Vagina (tissue), 2 donors: ENCODE measurements at regions not wholly inside any gene's neighbourhood (a gene's known extent, or its start where the extent isn't known, plus 50 kb on each side); places are given as distances from the start of the nearest gene placed in this dataset.

Experiments
- CTCF ChIP-seq, 3 experiments: fragments of 450-650 bp in 2 of 3; fragments of 200-600 bp in 1 of 3; sonication (generic) in 1 of 3; IDR thresholded peaks; one replicate each; pipeline ENCODE4 v1.5.1; 2017 to 2019; ENCODE audit warnings: antibody characterized with exemption in 3 of 3, mild to moderate bottlenecking in 2 of 3, moderate library complexity in 2 of 3
- POLR2A ChIP-seq, 2 donors: fragments of 450-650 bp; IDR thresholded peaks; one replicate each; pipeline ENCODE4 v1.6.1; 2017; ENCODE audit warnings: antibody characterized with exemption in 2 of 2, mild to moderate bottlenecking in 2 of 2, moderate library complexity in 2 of 2
- POLR2AphosphoS5 ChIP-seq, 2 donors: sonication (generic); formaldehyde crosslinking; IDR thresholded peaks; one replicate each; pipeline ENCODE4 v1.9.0; 2017; ENCODE audit warnings: antibody characterized with exemption in 2 of 2, mild to moderate bottlenecking in 2 of 2, low read depth in 1 of 2; ENCODE audit not compliant: insufficient read depth in 1 of 2

- no peak for TF ChIP-seq CTCF (IDR thresholded peaks at IDR 0.05)
- TF ChIP-seq POLR2A (IDR thresholded peaks at IDR 0.05) = no peak
- no peak for TF ChIP-seq POLR2AphosphoS5 (IDR thresholded peaks at IDR 0.05; ENCODE audit: insufficient read depth in 1 of 2, low read depth in 1 of 2)
These were observed 915.1 kb downstream of the MCTP2 start for GRCh38 chr15:95146481-95146880.
